Astrocyte of the cerebellum (primary cell): ENCODE measurements at regions not wholly inside any gene's neighbourhood (a gene's known extent, or its start where the extent isn't known, plus 50 kb on each side); places are given as distances from the start of the nearest gene placed in this dataset.

Source experiments
- DNase-seq: peaks from one replicate; pipeline ENCODE4 v3.0.0-alpha.2; 2011; ENCODE audit warnings: low read depth
- H3K4me3 ChIP-seq: 2 replicates; pipeline ENCODE4 v1.5.1; 2011; ENCODE audit warnings: mild to moderate bottlenecking, low read depth, low read length, moderate library complexity
- in situ Hi-C: cut with HindIII; loops from 2 replicates; pipeline ENCODE4 v1.10.0; 2017; ENCODE audit warnings: low sequenced_read_pairs
- TF ChIP-seq, protein P1 (sequence below): IDR thresholded peaks from 2 replicates; pipeline ENCODE4 v1.5.1; 2012; ENCODE audit warnings: low read length, low read depth, moderate library complexity, mild to moderate bottlenecking; ENCODE audit errors: missing control alignments

DNA sequence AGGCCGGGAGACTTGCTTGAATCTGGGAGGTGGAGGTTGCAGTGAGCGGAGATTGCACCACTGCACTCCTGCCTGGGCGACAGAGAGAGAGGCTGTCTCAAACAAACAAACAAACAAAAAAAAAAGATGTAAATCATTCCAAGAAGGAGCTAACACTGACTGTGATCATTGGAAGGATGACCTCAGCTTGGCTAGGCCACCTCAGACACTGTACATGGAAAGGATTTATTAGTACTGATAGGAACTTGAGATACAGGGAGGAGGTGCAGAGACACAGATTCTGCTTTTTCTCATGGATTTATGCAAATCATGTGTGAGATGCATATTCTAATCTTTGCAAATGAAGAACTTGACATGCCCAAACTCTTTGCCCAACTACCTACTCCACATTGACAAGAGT lies 293.6 kb downstream of the HIVEP2 start:
- TF ChIP-seq, protein P1, sequence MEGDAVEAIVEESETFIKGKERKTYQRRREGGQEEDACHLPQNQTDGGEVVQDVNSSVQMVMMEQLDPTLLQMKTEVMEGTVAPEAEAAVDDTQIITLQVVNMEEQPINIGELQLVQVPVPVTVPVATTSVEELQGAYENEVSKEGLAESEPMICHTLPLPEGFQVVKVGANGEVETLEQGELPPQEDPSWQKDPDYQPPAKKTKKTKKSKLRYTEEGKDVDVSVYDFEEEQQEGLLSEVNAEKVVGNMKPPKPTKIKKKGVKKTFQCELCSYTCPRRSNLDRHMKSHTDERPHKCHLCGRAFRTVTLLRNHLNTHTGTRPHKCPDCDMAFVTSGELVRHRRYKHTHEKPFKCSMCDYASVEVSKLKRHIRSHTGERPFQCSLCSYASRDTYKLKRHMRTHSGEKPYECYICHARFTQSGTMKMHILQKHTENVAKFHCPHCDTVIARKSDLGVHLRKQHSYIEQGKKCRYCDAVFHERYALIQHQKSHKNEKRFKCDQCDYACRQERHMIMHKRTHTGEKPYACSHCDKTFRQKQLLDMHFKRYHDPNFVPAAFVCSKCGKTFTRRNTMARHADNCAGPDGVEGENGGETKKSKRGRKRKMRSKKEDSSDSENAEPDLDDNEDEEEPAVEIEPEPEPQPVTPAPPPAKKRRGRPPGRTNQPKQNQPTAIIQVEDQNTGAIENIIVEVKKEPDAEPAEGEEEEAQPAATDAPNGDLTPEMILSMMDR = no peak

GRCh38 chr6:142653710-142654420 lies 291.1 kb downstream of the HIVEP2 start:
- no peak for DNase-seq
- TF ChIP-seq, protein P1 = no peak
- in situ Hi-C loops = no loop called here
- H3K4me3 ChIP-seq = no peak overlapping the region

More for the DNA sequence above, 293.6 kb downstream of the HIVEP2 start:
- in situ Hi-C loops = no loop called here
- H3K4me3 ChIP-seq = no peak overlapping the region
- no peak for DNase-seq

DNA sequence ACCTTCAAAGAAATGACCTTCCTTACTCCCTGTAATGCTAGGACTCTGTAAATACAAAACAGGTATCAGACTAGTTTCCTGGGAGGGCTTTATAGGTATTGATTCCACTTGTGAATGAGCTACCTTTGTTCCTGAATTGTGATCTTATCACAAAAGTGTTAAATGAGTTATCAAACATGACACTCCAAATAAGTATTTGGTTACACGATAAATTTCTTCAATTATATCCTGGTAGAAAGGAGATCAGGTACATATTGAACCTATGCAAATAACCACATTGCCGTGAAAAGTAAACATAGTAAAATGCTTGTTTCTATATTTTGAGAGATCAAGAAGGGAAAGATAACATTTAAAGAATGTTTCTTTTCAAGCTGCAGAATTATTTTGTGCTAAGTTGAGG lies 285.3 kb downstream of the HIVEP2 start:
- in situ Hi-C loops = no loop called here
- DNase-seq = no peak
- no peak overlapping the region for H3K4me3 ChIP-seq
- TF ChIP-seq, protein P1 = no peak

DNA sequence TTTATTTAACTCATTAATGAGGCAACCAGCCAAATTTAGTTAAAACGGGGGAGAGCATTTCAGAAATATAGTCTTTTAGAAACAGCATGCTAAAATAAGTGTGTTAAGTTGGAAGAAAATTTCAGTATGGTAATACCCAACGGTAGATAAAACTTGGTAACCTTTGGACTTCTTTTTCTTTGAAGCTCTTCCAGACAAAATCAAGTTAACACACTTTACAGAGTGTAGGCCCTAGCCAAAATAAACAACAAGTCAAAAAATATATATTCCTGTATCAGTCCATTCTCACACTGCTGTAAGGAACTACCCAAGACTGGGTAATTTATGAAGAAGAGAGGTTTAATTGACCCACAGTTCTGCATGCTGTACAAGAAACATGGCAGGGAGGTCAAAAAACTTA lies 279.6 kb downstream of the HIVEP2 start:
- TF ChIP-seq, protein P1 = no peak
- no peak overlapping the region for H3K4me3 ChIP-seq
- no peak for DNase-seq
- in situ Hi-C loops = no loop called here

DNA sequence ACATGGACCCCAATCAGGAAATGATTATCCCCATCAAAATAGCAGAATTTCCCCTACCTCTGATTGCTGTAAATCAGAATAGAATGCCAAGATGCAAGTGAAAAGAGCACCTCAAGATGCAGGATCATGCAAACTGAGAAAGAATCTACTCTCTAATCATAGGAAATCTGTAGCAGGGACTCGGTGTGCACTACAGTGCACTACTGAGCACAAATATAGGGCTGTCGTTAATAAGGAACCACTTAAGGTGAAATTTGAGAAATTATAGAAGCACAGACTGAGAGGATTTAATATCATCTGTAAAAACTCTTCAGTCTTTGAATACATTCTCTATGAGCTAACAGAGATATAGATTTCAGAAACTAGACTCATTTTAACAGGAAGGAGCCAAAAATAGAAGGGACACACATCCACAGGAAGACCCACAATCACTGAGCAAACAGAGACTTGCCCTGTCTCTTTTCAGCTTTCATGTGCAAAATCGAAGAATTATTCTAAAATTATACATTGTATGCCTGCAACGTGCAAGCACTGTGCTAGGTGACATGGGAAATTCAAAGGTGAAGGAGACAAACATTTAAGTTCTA lies 278.3 kb downstream of the HIVEP2 start:
- in situ Hi-C loops = no loop called here
- DNase-seq = no peak
- H3K4me3 ChIP-seq = no peak overlapping the region
- TF ChIP-seq, protein P1 = no peak

DNA sequence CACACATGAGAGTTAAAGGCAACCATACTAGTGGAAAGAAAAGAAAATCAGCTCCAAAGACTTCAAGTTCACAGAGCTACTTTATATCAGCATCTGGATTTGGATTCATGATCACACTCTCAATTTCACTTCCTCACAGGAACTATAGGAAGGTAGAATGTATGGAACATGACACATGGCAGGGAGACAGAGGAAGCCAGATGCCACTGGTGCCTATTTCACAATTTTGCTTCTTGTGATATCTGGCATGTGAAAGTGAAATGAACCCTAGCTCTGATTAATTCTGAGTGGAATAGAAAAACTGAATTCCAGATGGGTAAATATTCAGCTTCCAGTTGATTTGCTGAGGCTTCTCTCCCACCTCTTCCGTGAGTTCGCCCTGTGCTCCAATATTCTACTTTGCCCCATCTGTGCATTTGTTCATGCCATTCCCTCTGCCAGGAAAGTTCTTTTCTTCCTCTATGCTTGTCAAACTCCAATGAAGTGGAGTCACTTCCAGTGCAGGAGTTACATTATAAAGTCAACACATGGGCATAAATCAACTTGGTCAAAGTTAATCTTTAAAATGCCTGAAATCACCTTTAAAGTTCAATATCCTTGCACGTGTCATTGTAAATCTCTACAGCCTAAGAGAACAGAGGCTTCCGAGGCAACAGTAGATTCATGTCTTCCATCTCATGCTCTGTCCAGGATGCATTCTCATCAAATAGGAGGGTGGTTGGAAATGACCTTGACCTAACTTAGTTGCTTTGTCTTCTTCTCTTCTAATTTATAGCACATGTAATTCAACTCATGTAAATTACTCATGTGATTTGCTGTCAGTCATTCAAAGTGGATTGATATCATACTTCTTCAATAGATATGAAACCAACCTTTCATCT lies 275.3 kb downstream of the HIVEP2 start:
- in situ Hi-C loops = no loop called here
- no peak overlapping the region for H3K4me3 ChIP-seq
- TF ChIP-seq, protein P1 = no peak
- no peak for DNase-seq
